Stimulated activated CD4-positive, alpha-beta T cell treated with anti-CD3 and anti-CD28 coated beads, Interleukin-12 subunit alpha, Interleukin-12 subunit beta, amount 100 ng/mL, for 48 hours (primary cell): ENCODE measurements at regions not wholly inside any gene's neighbourhood (a gene's known extent, or its start where the extent isn't known, plus 50 kb on each side); places are given as distances from the start of the nearest gene placed in this dataset.

Experiments used
- DNase-seq, 3 donors: peaks; one replicate each; pipeline ENCODE4 v3.0.0-alpha.2; 2020; ENCODE audit warnings: low read depth in 2 of 3, low spot score in 1 of 3

GRCh38 chr7:12882710-12883109, 195.3 kb downstream of the ARL4A start:
- no peak for DNase-seq

- DNase-seq, result no peak
Observed at GRCh38 chr7:12884033-12884432, 196.6 kb downstream of the ARL4A start.

GRCh38 chr7:12884856-12885440, 197.5 kb downstream of the ARL4A start:
- DNase-seq, result no peak

- DNase-seq, result no peak
Observed at GRCh38 chr7:12888717-12889116, 201.3 kb downstream of the ARL4A start.

- no peak for DNase-seq
Observed at GRCh38 chr7:12889391-12889790, 202.0 kb downstream of the ARL4A start.

GRCh38 chr7:12890586-12890985, 203.2 kb downstream of the ARL4A start:
- DNase-seq, result no peak

- DNase-seq, result no peak
Observed at GRCh38 chr7:12893292-12893691, 205.9 kb downstream of the ARL4A start.

GRCh38 chr7:12895296-12895695, 207.9 kb downstream of the ARL4A start:
- DNase-seq, result no peak

- no peak for DNase-seq
Observed at GRCh38 chr7:12896316-12896715, 208.9 kb downstream of the ARL4A start.

- no peak for DNase-seq
Observed at GRCh38 chr7:12898004-12898403, 210.6 kb downstream of the ARL4A start.

- no peak for DNase-seq
Observed at GRCh38 chr7:12898620-12899019, 211.2 kb downstream of the ARL4A start.

- DNase-seq, result no peak
Observed at GRCh38 chr7:12905671-12906070, 218.2 kb downstream of the ARL4A start.

GRCh38 chr7:12907774-12908173, 220.3 kb downstream of the ARL4A start:
- no peak for DNase-seq

GRCh38 chr7:12909483-12909882, 222.1 kb downstream of the ARL4A start:
- DNase-seq, result no peak

GRCh38 chr7:12911053-12911452, 223.6 kb downstream of the ARL4A start:
- DNase-seq, result no peak

GRCh38 chr7:12913002-12913401, 225.6 kb downstream of the ARL4A start:
- DNase-seq, result no peak

- DNase-seq, result no peak
Observed at GRCh38 chr7:12917801-12918200, 230.4 kb downstream of the ARL4A start.

- DNase-seq, result no peak
Observed at GRCh38 chr7:12921751-12922345, 234.4 kb downstream of the ARL4A start.

GRCh38 chr7:12923971-12924370, 236.5 kb downstream of the ARL4A start:
- no peak for DNase-seq

GRCh38 chr7:12926206-12926605, 238.8 kb downstream of the ARL4A start:
- DNase-seq, result no peak

GRCh38 chr7:12927635-12928434, 240.4 kb downstream of the ARL4A start:
- no peak for DNase-seq

- no peak for DNase-seq
Observed at GRCh38 chr7:12929476-12930140, 242.2 kb downstream of the ARL4A start.
